Amniotic stem cell (primary cell): ENCODE measurements at regions not wholly inside any gene's neighbourhood (a gene's known extent, or its start where the extent isn't known, plus 50 kb on each side); places are given as distances from the start of the nearest gene placed in this dataset.

Experiments
- DNase-seq: peaks from one replicate; lab custom pipeline; 2025; lab: John Stamatoyannopoulos, UW

- DNase-seq: no peak
These were observed 54.8 kb downstream of the RTP5 start for GRCh38 chr2:241924069-241924908.

- no peak for DNase-seq
These were observed 55.4 kb downstream of the RTP5 start for GRCh38 chr2:241924909-241925250.

- no peak for DNase-seq
These were observed 55.7 kb downstream of the RTP5 start for GRCh38 chr2:241925277-241925676.

- no peak for DNase-seq
These were observed 56.4 kb downstream of the RTP5 start for GRCh38 chr2:241925821-241926441.

- DNase-seq: no peak
These were observed 57.2 kb downstream of the RTP5 start for GRCh38 chr2:241926541-241927311.

GRCh38 chr2:241929551-241930490, 60.3 kb downstream of the RTP5 start:
- no peak for DNase-seq

- DNase-seq: no peak
These were observed 61.8 kb downstream of the RTP5 start for GRCh38 chr2:241931084-241931975.

GRCh38 chr2:241931976-241932898, 62.7 kb downstream of the RTP5 start:
- DNase-seq: no peak

- no peak for DNase-seq
These were observed 63.3 kb downstream of the RTP5 start for GRCh38 chr2:241932899-241933178.

GRCh38 chr2:241933179-241933911, 63.8 kb downstream of the RTP5 start:
- DNase-seq: no peak

GRCh38 chr2:241935314-241935713, 65.8 kb downstream of the RTP5 start:
- DNase-seq: peak; percentile 69

- no peak for DNase-seq
These were observed 66.2 kb downstream of the RTP5 start for GRCh38 chr2:241935774-241936173.

- DNase-seq: no peak
These were observed 67.1 kb downstream of the RTP5 start for GRCh38 chr2:241936457-241937133.

GRCh38 chr2:241937297-241937696, 67.8 kb downstream of the RTP5 start:
- no peak for DNase-seq

- no peak for DNase-seq
These were observed 70.0 kb downstream of the RTP5 start for GRCh38 chr2:241939541-241939940.

GRCh38 chr2:241940329-241940728, 70.8 kb downstream of the RTP5 start:
- no peak for DNase-seq

GRCh38 chr2:241941691-241942301, 72.3 kb downstream of the RTP5 start:
- no peak for DNase-seq
